ENCODE measurements at regions not wholly inside any gene's neighbourhood (a gene's known extent, or its start where the extent isn't known, plus 50 kb on each side); places are given as distances from the start of the nearest gene placed in this dataset.
A peak's percentile ranks its signal among the peaks of the same experiment; 100 is the strongest.

GRCh38 chr1:232476538-232476950 lies 153.4 kb downstream of the SIPA1L2 start:
- DNase-seq: no peak

DNA sequence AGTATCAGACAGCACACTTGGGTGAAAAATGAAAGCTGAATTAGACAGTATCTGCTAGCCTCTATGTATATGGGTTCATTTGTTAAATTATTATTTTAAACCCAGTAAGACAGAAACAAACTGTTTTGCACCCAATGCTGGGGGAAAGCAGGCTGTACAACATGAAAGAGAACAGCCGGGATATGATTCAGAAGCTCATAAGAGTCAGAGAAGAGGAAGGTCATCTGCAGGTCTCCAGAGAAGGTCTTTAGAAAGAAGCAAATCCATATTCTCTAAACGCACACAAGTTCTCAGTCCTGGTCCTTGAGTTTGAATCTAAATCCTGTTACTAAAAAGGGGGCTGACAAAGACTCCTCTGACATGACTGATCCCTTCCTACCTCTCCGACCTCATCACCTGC lies 155.1 kb downstream of the SIPA1L2 start:
- peak; percentile 16 for DNase-seq

- no peak for DNase-seq
Measured at GRCh38 chr1:232473900-232474299, 156.0 kb downstream of the SIPA1L2 start.

DNA sequence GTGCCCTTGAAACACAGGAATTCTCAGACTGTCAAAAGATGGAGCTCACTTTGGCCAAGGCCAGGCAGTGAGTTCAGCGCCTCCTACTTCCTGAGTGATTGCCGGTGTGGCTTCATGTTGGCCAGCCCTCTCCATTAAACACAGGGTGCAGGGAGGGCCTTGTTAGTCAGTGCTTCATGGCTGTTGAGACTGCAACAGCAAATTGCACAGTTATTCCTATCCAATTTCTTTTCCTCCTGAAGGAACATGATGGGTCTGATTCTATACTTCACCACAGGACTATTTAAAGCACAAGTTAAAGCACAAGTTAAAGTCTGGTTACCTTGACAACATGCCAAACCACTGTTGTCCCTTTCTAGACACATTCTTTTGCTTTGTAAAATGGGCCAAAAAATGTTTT lies 156.6 kb downstream of the SIPA1L2 start:
- no peak for DNase-seq

- DNase-seq: no peak
Measured at GRCh38 chr1:232472485-232473041, 157.4 kb downstream of the SIPA1L2 start.

DNA sequence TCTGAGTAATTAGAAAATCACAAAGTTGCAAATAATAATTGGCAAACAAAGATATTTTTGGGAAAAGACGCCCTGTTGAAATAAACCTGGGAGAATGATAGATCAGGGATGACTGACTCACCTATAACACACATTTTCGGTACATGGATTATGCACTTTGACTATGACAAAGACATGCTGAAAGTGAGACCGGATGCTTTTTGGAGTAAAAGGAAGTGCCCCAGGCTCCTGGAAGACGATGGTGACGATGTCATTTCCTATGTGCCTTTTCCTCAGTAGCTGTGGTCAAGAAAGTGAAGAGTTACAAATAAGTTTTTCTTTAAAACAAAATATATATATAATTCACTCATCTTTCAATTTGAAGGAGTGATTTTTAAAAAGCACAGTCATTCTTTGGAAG lies 158.7 kb downstream of the SIPA1L2 start:
- peak; percentile 46 for DNase-seq

GRCh38 chr1:232470711-232471110 lies 159.2 kb downstream of the SIPA1L2 start:
- DNase-seq: no peak

DNA sequence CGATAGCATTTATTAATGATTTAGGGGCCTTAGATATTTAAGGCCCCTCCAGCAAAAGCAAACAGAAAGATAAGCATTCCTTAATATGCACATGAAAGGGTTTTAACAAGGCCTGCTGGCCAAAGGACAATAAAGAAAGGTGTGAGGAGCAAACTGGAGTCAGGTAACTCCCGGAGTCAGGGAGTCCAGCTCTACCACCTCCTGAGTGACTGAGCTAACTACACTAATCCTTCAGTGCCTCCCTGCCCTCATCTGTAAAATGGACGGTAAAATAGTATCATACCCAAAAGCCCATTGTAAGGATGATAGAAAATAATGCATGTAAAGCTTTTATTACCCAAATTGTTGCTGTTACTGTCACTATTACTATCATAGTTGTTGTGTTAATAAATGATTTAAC lies 161.7 kb downstream of the SIPA1L2 start:
- DNase-seq: no peak

DNA sequence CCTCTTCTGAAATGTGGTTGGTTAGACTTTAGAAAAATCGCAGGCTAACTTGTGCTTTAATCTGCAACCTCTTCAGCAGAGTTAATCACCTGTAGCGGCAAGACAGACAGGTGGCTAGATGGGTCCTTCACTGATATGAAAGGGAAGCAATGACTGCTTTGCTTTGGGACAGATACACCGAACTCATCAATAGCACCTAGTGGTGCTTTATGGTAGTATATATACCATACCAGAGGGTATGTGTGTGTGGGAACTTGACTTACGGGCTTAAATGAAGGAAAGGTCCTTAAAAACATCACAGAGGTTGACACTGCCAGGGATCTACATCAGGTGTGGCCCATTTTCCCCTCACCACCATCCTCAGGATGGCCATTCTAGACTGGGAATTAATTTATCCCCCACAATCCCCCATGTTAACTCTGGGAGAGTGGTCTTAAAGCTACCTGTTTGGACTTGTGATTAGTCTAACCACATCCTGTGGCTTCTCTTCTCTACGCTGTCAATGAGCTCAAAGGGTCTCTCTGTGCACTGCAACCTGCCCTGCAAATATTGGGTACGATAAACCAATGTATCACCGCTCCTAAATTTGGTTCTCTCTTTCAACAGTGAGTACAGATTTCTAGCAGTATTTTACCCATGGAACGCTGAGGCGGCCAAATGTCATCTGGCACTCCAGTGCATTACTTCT lies 162.7 kb downstream of the SIPA1L2 start:
- DNase-seq: no peak

DNA sequence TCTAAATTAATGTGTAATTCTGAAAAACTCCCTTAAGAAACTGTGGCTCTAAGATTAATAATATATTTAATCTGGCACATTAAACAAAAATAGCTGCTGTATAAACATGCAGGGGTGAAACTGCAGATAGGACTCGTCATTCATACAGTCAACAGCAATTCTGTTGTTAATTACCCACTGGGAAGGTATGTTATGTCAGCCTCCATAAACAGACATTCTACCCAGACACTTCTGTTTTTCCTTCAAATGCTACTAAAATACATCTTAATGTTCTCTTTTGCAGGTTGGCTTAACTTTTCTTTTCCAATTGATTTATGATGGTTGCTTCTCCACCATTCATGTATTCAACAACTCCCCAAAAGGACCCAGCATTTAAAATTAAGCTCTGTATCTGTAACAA lies 165.6 kb downstream of the SIPA1L2 start:
- no peak for DNase-seq

GRCh38 chr1:232463225-232463624 lies 166.7 kb downstream of the SIPA1L2 start:
- no peak for DNase-seq

DNA sequence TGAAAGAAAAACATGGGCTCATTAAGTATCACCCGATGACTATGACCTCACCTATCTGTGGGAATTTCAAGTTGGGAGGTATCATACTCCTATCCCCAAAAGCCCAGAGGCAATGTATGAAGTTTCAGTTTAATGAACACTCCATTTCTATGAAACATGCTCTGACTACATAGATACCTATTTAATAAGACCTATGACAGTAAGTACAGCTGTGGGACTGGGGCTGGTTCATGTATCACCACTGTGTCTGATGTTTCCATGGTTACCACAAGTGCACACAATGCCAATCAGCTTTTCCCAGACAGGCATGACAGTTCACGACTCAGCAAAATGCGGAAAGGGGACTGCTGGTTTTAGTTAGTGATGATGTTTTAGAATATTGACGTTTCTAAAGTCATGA lies 167.7 kb downstream of the SIPA1L2 start:
- peak; percentile 22 for DNase-seq

DNA sequence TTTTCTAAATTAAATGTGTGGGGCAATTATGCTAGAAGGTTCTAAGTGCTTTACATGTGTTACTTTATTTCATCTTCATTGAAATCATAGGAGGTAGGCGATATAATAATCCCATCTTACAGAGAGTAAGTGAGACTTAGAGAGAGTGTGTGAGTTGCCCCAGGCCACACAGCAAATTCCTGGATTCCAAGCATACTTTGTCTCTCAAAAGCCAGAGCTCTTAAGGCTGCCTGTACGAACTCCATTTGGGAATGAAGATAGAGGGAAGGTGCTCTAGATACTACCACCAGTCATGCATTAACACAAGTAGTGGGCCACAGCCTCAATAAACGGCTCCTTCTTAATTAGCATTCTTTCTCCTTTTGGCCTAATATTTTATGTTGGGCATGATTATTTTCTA lies 170.1 kb downstream of the SIPA1L2 start:
- DNase-seq: no peak

GRCh38 chr1:232459087-232459486 lies 170.8 kb downstream of the SIPA1L2 start:
- no peak for DNase-seq

- DNase-seq: no peak
Measured at GRCh38 chr1:232457595-232457994, 172.3 kb downstream of the SIPA1L2 start.

GRCh38 chr1:232456714-232457113 lies 173.2 kb downstream of the SIPA1L2 start:
- no peak for DNase-seq

- DNase-seq: no peak
Measured at GRCh38 chr1:232454227-232454886, 175.6 kb downstream of the SIPA1L2 start.

DNA sequence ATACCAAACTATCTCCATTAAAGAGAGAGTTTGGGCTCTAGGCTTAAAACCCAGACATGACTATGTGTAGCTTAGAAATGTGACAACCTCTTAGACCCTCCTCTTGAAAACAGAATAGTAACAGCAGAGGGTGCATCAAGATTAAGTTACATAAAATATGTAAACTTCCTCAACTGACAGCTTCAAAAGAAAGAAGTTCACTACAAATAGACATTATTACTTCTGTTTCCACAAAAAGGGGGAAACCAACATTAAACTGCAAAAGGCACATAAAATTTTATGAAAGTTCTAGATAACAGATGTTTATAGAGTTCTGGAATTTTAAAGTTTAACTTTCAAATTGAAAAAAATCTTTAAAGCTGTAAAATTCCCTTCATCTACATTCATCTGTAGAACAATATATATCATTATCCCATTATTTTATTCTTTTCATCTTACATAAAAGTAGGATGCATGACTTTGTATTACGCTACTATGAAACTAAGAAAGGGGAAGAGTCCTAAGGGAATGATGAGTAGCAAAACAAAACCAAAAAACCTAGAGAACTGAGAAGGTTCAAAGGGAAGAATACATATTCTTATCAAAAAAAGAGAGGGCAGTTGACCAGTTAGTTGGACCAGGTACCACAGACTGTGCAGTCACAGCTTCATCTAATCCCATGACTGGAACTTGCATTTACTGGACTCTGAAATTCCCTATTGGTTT lies 177.0 kb downstream of the SIPA1L2 start:
- DNase-seq: no peak

GRCh38 chr1:232452117-232452516 lies 177.8 kb downstream of the SIPA1L2 start:
- no peak for DNase-seq

- no peak for DNase-seq
Measured at GRCh38 chr1:232451506-232451905, 178.4 kb downstream of the SIPA1L2 start.

GRCh38 chr1:232450615-232451014 lies 179.3 kb downstream of the SIPA1L2 start:
- DNase-seq: no peak

- no peak for DNase-seq
Measured at GRCh38 chr1:232447125-232447524, 182.8 kb downstream of the SIPA1L2 start.

DNA sequence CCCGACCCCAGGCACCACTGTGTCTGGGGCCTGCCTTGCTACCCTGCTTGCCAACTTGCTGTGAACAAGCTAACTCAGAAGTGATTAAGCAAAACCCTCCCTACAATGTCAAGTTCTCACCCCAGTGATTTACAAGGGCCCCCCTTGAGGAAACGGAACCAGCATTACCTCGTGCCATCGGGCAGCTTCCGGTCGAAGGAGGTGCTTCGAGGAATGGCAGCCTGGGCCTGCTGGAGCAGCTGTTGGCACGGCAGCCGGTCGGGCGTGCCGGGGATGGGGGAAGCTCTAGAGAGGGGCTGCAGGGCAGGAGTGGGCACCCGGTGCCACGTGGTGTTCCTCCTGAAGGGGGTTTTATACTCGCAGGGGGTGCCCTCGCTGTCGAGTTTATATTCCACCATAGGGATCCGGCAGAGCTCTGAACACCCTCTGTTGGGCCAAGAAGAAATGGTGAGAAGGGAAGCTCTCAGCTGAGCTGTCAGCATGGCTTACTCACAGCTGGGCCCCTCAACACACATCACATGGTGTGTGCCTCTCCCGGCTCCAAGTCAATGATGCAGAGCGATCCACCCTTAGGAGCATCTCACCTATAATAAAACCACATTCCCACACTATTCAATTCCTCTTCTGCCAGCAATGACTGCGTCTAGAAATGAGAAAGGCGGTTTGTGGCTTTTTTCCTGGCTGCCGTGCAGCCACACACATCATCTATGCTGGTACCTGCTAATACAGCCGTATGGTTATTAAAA lies 184.4 kb downstream of the SIPA1L2 start:
- no peak for DNase-seq

All from dermis blood vessel endothelial cell (primary cell).